T-cell (primary cell): ENCODE measurements at regions not wholly inside any gene's neighbourhood (a gene's known extent, or its start where the extent isn't known, plus 50 kb on each side); places are given as distances from the start of the nearest gene placed in this dataset.

ENCODE experiments used
- ATAC-seq, 4 experiments: fragments of 200-7000 bp in 3 of 4; fragments of 150-1000 bp in 1 of 4; cut with Tn5 transposase; replicated peaks in 1 of 4; 1 replicate in 3 of 4; 2 replicates in 1 of 4; pipeline ENCODE4 v1.10.0; 2021; ENCODE audit warnings: moderate library complexity in 3 of 4, mild to moderate bottlenecking in 2 of 4, moderate number of reproducible peaks in 1 of 4
- CTCF ChIA-PET, 2 donors: fragments of 300-600 bp; sonication (Branson Sonifier 250); formaldehyde crosslinking; loops; one replicate each; lab custom pipeline; 2022; ENCODE audit warnings: antibody characterized with exemption in 2 of 2; lab: Charles Lee
- POLR2A ChIA-PET, 2 donors: fragments of 300-600 bp; sonication (Branson Sonifier 250); formaldehyde crosslinking; loops; one replicate each; lab custom pipeline; 2022; ENCODE audit warnings: antibody characterized with exemption in 2 of 2; lab: Charles Lee
- DNase-seq, 35 experiments: peaks; one replicate each; pipeline versions ENCODE4 v3.0.0 to v3.0.0-alpha.2; 2013 to 2023
- H3K27ac ChIP-seq: one replicate; pipeline ENCODE4 v1.5.1; 2013; ENCODE audit warnings: low read length
- H3K27me3 ChIP-seq, 2 experiments: replicated peaks in 1 of 2; 1 replicate in 1 of 2; 2 replicates in 1 of 2; pipeline versions ENCODE4 v1.6.1 to v1.7.0; 2013; ENCODE audit warnings: low read length in 1 of 2, mixed read lengths in 1 of 2; ENCODE audit not compliant: control insufficient read depth in 2 of 2, insufficient read depth in 2 of 2; ENCODE audit errors: extremely low read depth in 1 of 2
- H3K36me3 ChIP-seq, 2 donors: 1 replicate in 1 of 2; 2 replicates in 1 of 2; pipeline versions ENCODE4 v1.6.1 to v1.7.0; 2013; ENCODE audit warnings: low read length in 1 of 2; ENCODE audit not compliant: control insufficient read depth in 2 of 2, insufficient read depth in 1 of 2; ENCODE audit errors: extremely low read depth in 1 of 2
- H3K4me1 ChIP-seq, 2 experiments: 1 replicate in 1 of 2; 2 replicates in 1 of 2; pipeline versions ENCODE4 v1.6.1 to v1.7.0; 2013; ENCODE audit warnings: low read length in 2 of 2, mixed read lengths in 1 of 2; ENCODE audit not compliant: insufficient read depth in 2 of 2, control insufficient read depth in 1 of 2; ENCODE audit errors: extremely low read depth in 1 of 2
- H3K4me3 ChIP-seq, 2 donors: 1 replicate in 1 of 2; 2 replicates in 1 of 2; pipeline versions ENCODE4 v1.5.1 to v1.7.0; 2013; ENCODE audit warnings: mild to moderate bottlenecking in 2 of 2, low read length in 1 of 2, moderate library complexity in 1 of 2; ENCODE audit not compliant: control insufficient read depth in 1 of 2; ENCODE audit errors: extremely low read depth in 1 of 2
- H3K9me3 ChIP-seq: 2 replicates; pipeline ENCODE4 v1.7.0; 2013
- H3K27ac Mint-ChIP-seq, 2 donors: one replicate each; pipeline ENCODE4 v1.8.0; 2020 to 2021; ENCODE audit warnings: mild to moderate bottlenecking in 2 of 2, mixed read lengths in 2 of 2
- H3K27me3 Mint-ChIP-seq, 2 donors: one replicate each; pipeline ENCODE4 v1.8.0; 2021 to 2022; ENCODE audit warnings: mixed read lengths in 2 of 2
- H3K36me3 Mint-ChIP-seq: one replicate; pipeline ENCODE4 v1.8.0; 2021; ENCODE audit warnings: mixed read lengths
- H3K4me1 Mint-ChIP-seq, 3 donors: one replicate each; pipeline ENCODE4 v1.8.0; 2020 to 2022; ENCODE audit warnings: mixed read lengths in 3 of 3, mild to moderate bottlenecking in 1 of 3
- H3K4me3 Mint-ChIP-seq, 3 donors: one replicate each; pipeline ENCODE4 v1.8.0; 2020 to 2022; ENCODE audit warnings: mild to moderate bottlenecking in 3 of 3, mixed read lengths in 3 of 3, moderate library complexity in 3 of 3
- H3K9me3 Mint-ChIP-seq, 3 donors: one replicate each; pipeline ENCODE4 v1.8.0; 2020 to 2022; ENCODE audit warnings: mixed read lengths in 3 of 3
- WGBS: methylation state at CpG from one replicate; pipeline ENCODE4 v1.1.5; 2013; ENCODE audit warnings: missing lambda C conversion rate; ENCODE audit not compliant: insufficient coverage; 5-methylcytosine and 5-hydroxymethylcytosine counted together

- H3K27ac Mint-ChIP-seq, result no peak overlapping the region
- no peaks in the 10 kb centered on the region for H3K4me1 ChIP-seq
- no peaks in the 10 kb centered on the region for H3K4me1 Mint-ChIP-seq
- DNase-seq, result no peak
- ChIA-PET CTCF (no interaction called here), POLR2A (no interaction called here)
- peaks cover 0 to 5% (median 0%) of the 10 kb centered on the region in 3 donors for H3K9me3 Mint-ChIP-seq
- no peak for ATAC-seq
- no peak overlapping the region for H3K4me3 Mint-ChIP-seq
- WGBS, result 71% methylated on average over 1 of the region's 2 CpGs
- H3K4me3 ChIP-seq, result no peak overlapping the region
- H3K36me3 ChIP-seq, result no peaks in the 10 kb centered on the region
- no peaks in the 10 kb centered on the region for H3K36me3 Mint-ChIP-seq
- H3K27me3 Mint-ChIP-seq, result peaks cover 11 to 17% of the 10 kb centered on the region in 2 donors
- no peak overlapping the region for H3K27ac ChIP-seq
- no peaks in the 10 kb centered on the region for H3K9me3 ChIP-seq
- H3K27me3 ChIP-seq, result no peaks in the 10 kb centered on the region
Observed at GRCh38 chr9:77111408-77111807, 65.9 kb upstream of the VPS13A start.

DNA sequence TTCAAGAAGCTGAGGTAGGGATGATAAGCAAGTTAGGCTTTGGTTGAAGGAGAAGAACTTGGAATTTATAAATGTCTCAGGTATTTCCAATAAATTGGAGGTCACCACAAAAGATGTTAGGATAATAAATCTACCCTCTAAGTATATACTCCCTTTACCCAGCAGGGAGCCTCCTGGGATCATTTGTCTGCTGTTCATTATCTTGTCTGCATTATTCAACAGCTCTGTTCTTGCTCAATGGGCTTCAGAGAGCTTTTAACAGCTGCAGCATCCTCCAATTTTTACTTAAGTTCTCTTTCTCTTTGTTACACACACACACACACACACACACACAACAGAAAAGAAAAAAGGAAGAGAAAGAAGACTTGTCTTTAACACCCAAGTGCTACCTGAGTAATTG is 51.7 kb upstream of the VPS13A start:
- ChIA-PET POLR2A (no interaction called here), CTCF (no interaction called here)
- no peak for DNase-seq
- Histone ChIP-seq H3K9me3 (no peaks in the 10 kb centered on the region), H3K4me1 (no peaks in the 10 kb centered on the region), H3K4me3 (no peak overlapping the region), H3K27ac (no peak overlapping the region), H3K27me3 (peaks cover 0 to 5% of the 10 kb centered on the region in 2 experiments), H3K36me3 (no peaks in the 10 kb centered on the region)
- no peak for ATAC-seq
- Mint-ChIP-seq H3K9me3 (peaks cover 0 to 7% (median 2%) of the 10 kb centered on the region in 3 donors), H3K4me3 (no peak overlapping the region), H3K27ac (no peak overlapping the region), H3K27me3 (peaks cover 3 to 24% of the 10 kb centered on the region in 2 donors), H3K36me3 (no peaks in the 10 kb centered on the region), H3K4me1 (no peaks in the 10 kb centered on the region)

DNA sequence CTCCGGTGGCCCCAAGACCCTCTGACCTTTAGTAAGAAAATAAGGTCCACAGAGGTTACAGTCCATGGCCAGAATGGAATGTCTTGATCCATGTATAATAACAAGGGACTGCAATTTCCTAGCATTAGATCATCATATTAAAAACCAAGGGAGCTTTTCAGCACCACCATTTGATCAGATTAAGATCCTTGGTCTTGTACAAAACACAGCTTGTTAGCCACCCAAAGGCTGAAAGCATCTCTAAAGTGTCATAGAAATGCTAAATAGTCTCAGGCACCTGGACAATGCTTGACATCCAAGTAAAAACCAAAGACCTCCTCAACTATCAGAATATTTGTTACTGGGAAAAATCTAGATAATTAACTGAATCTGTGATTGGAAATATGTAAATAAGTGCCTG is 50.3 kb upstream of the VPS13A start:
- H3K4me3 Mint-ChIP-seq, result no peak overlapping the region
- peaks cover 0 to 7% (median 2%) of the 10 kb centered on the region in 3 donors for H3K9me3 Mint-ChIP-seq
- no CpG with 5 or more reads among the region's 1 CpG for WGBS
- no peak overlapping the region for H3K4me3 ChIP-seq
- no peak overlapping the region for H3K27ac Mint-ChIP-seq
- no peak overlapping the region for H3K27ac ChIP-seq
- H3K36me3 ChIP-seq, result no peaks in the 10 kb centered on the region
- no peaks in the 10 kb centered on the region for H3K4me1 ChIP-seq
- no peaks in the 10 kb centered on the region for H3K9me3 ChIP-seq
- H3K4me1 Mint-ChIP-seq, result no peaks in the 10 kb centered on the region
- no peak for ATAC-seq
- H3K27me3 ChIP-seq, result peaks cover 0 to 5% of the 10 kb centered on the region in 2 experiments
- H3K36me3 Mint-ChIP-seq, result no peaks in the 10 kb centered on the region
- CTCF ChIA-PET, result interaction anchor here in 1 of 2 donors (1.8 kb wide), 1 partner anchor 12 kb away, joined by 5 read pairs; no protein-coding TSS in a partner anchor
- peaks cover 8 to 26% of the 10 kb centered on the region in 2 donors for H3K27me3 Mint-ChIP-seq
- no peak for DNase-seq
- POLR2A ChIA-PET, result no interaction called here
